RPMI7951 (cell line): ENCODE measurements at regions not wholly inside any gene's neighbourhood (a gene's known extent, or its start where the extent isn't known, plus 50 kb on each side); places are given as distances from the start of the nearest gene placed in this dataset.
A peak's percentile ranks its signal among the peaks of the same experiment; 100 is the strongest.

Experiments
- DNase-seq: peaks from one replicate; pipeline ENCODE4 v3.0.0-alpha.2; 2012; ENCODE audit warnings: low read depth

- DNase-seq: no peak
Measured at GRCh38 chr6:6704103-6705060, 115.9 kb downstream of the LY86 start.

DNA sequence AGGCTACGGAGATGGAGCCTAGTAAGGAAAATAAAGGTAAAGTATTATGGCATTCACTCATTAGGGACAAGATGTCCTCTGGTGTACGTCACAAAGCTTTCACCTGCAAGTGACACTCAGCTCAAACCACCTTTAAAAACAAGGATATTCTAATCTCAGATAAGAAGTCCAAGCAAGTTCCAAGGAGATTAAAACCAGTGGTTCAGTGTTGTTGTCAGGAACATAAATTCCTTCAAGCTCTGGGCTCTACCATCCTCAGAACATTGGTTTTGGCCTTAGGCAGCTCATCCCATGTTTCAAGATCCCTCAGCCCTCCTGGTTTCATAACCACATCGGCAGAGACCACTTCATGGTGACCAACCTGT, 116.5 kb downstream of the LY86 start:
- DNase-seq: no peak

DNA sequence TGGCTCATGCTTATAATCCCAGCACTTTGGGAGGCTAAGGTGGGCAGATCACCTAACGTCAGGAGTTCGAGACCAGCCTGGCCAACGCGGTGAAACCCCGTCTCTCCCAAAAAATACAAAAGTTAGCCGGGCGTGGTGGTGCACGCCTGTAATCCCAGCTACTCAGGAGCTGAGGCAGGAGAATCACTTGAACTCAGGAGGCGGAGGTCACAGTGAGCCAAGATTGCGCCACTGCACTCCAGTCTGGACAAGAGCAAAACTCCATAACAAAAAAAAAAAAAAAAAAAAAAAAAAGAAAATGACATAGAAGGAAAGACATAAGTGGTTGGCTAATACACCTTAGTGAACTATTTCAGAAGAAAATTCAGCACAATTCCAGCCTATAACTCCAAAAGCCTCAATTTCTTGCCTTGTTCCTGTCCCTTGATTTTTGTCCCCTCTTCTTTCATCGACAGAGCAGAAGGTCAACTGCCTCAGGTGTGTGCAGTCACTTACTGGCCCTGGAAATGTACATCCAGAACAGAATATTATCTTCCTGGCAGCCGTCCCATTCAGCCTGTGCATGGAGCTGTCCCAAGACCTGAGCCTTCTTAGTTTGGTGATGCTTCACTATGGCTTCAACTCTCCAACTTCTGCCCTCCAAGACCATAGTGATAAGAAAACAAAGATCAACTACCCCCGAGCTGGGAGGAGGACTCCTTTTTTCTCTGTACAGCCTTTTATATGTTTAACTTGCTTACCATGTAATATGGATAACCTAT, 117.6 kb downstream of the LY86 start:
- DNase-seq: no peak

- no peak for DNase-seq
Measured at GRCh38 chr6:6707143-6707542, 118.6 kb downstream of the LY86 start.

GRCh38 chr6:6709106-6709505, 120.6 kb downstream of the LY86 start:
- DNase-seq: no peak

- DNase-seq: no peak
Measured at GRCh38 chr6:6711031-6711785, 122.7 kb downstream of the LY86 start.

DNA sequence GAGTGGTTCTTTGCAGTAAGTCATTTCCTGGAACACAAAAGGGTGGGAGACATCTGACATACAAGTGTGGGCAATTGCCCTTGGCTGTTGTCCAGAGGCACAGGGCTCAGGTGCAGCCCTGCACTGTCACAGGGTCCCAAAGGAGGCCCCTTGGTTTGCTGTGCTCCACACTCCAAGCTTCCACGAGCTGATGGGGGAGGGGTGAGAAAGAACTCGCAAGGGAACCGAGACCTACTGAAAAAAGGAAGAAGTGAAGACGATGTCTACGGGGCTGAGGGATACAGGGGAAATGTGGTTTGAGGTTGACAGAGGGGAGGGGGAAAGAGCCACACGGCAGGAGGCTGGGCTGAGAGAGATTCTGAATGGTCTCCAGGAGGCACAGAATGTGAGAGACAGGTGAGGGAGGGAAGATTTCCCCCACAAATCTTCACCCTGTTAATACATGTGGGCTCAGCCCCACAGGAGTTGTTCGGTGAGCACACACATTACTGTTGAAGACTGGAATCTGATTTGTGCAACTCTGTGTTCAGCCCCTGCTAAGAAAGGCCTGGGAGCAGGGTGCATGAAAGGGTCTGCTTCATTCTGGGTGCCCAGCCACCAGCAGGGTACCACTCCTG, 123.4 kb downstream of the LY86 start:
- DNase-seq: no peak

DNA sequence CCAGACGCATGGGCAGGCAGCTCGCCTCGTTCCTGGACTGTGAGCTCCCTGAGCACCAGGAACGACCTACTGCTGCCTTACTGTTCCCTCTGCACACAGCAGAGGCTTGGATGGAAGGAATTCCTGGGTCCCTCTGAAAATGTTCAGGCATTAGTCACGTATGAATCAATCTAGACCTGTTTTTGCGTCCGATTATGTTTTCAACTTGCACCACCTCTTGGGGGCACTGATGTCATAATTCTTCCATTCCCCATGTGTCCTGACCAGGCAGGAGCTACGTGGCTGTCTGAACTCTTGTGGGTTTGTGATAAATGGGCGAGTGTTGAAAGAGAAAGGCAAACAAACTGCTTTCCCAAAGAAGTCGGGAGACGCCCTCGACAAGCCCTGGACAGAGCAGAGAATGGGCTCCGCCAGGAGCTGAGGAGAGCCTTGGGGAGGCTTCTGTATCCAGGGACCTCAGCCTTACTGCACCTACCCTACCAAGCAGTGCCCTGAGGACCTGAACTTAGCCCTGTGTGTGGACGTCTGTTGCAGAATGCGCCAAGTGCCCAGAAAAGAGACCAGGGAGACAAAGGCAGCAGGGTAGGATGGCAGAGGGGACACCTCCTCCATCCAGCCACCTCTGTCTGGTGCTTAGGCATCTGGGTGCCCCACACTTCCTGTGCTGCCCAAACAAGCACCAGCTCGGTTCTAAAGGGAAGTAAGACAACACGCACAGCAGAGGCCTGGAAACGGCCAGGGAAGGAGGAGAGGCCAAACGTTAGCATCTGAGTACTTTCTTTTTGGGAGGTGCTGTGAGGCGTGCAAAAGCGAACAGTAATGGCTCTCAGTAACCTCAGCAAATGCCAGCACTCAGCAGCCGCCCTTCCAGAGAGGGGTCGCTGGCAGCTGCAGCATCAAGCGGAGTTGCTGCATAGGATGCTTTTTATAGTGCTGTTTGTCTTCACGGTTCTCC, 124.2 kb downstream of the LY86 start:
- DNase-seq: peak; percentile 19

GRCh38 chr6:6713657-6714056, 125.1 kb downstream of the LY86 start:
- no peak for DNase-seq

DNA sequence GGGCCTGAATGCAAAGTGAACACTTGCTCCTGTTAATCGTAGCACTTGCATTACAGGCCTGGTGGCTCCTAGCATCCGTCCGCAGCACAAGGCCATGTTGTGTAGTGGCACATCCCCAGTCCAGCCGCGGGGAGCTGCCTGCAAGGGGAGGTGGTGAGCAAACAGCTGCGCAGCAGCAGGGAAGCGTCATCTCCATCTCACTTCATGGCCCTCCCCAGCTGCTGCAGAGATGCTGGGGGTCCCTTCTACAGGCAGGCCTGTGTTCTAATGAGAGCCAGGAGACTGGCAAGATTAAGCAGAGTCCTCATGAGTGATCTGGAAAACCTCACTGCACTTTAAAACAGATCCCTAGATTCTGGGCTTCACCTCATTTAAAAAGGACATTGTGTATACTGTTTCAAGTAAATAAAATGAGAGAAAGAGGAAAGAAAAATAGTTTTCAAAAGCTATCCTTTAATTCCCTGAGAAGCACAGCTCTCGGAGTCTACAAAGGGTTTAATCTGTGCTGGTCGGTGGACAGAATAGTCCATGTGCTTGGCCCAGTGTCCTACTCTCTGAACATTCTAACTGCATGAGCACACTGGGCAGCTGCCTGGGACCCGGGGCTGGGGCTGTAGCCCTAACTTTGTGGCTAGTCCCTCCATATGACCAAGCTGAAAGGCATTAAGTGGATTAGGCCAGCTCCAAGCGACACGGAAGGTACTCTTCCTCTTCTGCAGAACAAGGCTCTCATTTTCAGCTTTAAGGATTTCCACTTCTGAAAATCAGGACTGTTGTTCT, 125.8 kb downstream of the LY86 start:
- DNase-seq: no peak

DNA sequence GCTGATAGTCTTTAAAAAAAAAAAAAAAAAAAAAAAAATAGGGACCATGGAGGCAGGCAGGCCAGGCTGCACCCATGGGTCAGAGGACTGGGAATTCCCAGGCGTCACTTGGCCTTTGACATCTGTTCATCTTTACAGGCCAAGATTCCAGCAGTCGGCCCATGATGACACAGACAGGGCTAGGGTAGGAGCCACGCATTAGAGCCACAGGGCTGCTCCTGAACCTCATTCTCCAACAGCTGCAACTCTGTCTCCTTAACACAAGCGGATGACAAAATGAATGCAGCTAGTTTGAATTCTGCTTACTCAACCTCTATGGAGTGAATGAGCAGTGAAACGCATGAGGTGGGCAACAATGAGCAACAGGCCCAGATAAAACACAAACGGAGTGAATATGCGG, 126.4 kb downstream of the LY86 start:
- DNase-seq: no peak

- no peak for DNase-seq
Measured at GRCh38 chr6:6715465-6715864, 126.9 kb downstream of the LY86 start.

DNA sequence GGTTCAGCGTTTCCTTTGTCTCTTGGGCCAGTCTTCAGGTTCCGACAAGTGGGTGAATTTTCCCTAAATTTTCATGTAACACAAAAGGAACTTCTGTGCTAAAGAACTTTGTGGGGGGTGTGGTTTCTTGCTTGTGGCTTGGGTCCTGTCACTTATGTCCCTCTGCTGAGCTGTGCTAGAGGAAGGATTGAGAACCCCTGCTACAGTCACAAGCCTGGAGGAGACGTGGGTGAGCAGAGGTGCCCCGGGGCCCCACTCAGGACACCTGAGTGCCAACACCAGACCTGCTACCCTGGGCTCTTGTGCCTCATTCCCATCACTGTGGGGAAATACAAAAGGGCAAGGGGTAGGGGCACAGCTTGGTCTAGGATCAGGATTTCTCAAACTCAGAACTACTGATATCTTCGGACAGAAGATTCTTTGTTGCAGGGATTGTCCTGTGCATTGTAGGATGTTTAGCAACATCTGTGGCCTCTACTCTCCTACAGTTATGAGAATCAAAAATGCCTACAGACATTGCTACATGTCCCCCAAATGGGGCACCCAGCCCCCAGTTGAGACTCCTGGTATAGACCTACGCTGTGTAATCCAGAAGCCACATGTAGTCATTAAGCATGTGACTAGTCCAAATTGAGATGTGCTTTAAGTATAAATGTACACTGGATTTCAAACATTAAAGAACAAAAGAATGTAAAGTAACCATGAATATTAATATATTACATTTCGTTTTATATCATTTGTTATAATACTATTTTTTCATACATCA, 128.7 kb downstream of the LY86 start:
- DNase-seq: no peak

GRCh38 chr6:6717953-6718352, 129.4 kb downstream of the LY86 start:
- DNase-seq: no peak

- DNase-seq: no peak
Measured at GRCh38 chr6:6721606-6722005, 133.1 kb downstream of the LY86 start.

- no peak for DNase-seq
Measured at GRCh38 chr6:6722195-6722594, 133.7 kb downstream of the LY86 start.

GRCh38 chr6:6723361-6723760, 134.8 kb downstream of the LY86 start:
- DNase-seq: no peak

GRCh38 chr6:6723921-6724538, 135.5 kb downstream of the LY86 start:
- DNase-seq: peak; percentile 35
